ENCODE measurements at regions not wholly inside any gene's neighbourhood (a gene's known extent, or its start where the extent isn't known, plus 50 kb on each side); places are given as distances from the start of the nearest gene placed in this dataset.

DNA sequence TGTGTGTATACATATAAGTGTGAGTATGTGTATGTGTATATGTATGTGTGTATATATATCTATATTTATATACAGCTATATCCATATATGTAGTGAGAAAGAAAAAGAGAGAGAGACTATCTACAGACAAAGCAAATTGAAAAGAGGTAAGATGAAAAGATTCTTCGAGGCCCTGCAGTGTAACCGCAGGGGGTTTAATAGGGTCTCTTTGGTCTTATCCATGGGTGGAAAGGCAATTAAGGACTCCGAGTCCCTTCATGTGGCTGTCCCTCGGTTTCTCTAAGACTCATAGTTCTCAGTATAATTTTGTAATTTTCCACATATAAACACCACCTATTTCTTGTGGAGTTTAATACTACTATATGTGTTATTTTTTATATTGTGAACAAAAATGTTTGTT, 50.6 kb upstream of the JAZF1 start:
- TF ChIP-seq JUN (IDR thresholded peaks at IDR 0.05; ENCODE audit: low read depth, low read length): no peak
- no peak for TF ChIP-seq CHD2 (IDR thresholded peaks at IDR 0.05; ENCODE audit: low read length)
- TF ChIP-seq CEBPB (IDR thresholded peaks at IDR 0.05; ENCODE audit: low read depth, low read length): no peak
- no peak for TF ChIP-seq SIN3A (conservative IDR thresholded peaks at IDR 0.05 in 1 of 2, IDR thresholded peaks at IDR 0.05 in 1 of 2; ENCODE audit: low read depth in 1 of 2, low read length in 2 of 2)
- no peak for TF ChIP-seq CTCF (IDR thresholded peaks at IDR 0.05; ENCODE audit: control extremely low read depth in 1 of 3, insufficient read depth in 1 of 3, low read depth in 1 of 3, low read length in 3 of 3)
- no peak for TF ChIP-seq EGR1 (IDR thresholded peaks at IDR 0.05; ENCODE audit: borderline replicate concordance, low read depth, low read length)
- TF ChIP-seq EZH2 (IDR thresholded peaks at IDR 0.05; ENCODE audit: low read depth, low read length, severe bottlenecking): no peak
- TF ChIP-seq POLR2AphosphoS5 (IDR thresholded peaks at IDR 0.05; ENCODE audit: low read depth, low read length): no peak
- no peak for TF ChIP-seq TEAD4 (IDR thresholded peaks at IDR 0.05; ENCODE audit: low read depth, low read length)
- no peak for TF ChIP-seq ZNF274 (IDR thresholded peaks at IDR 0.05; ENCODE audit: borderline replicate concordance, extremely low read depth, low read length)
- no peak for TF ChIP-seq CHD1 (IDR thresholded peaks at IDR 0.05; ENCODE audit: low read depth, low read length)
- TF ChIP-seq POLR2A (IDR thresholded peaks at IDR 0.05; ENCODE audit: control extremely low read depth in 1 of 2, low read depth in 2 of 2, low read length in 2 of 2): no peak
- no peak for TF ChIP-seq PHF8 (conservative IDR thresholded peaks at IDR 0.05; ENCODE audit: low read depth, low read length)

Measured in H1 (cell line).